ENCODE measurements at regions not wholly inside any gene's neighbourhood (a gene's known extent, or its start where the extent isn't known, plus 50 kb on each side); places are given as distances from the start of the nearest gene placed in this dataset.

- Histone ChIP-seq H3K9ac (ENCODE audit: low read depth in 1 of 3, low read length in 3 of 3) (no peak overlapping the region), H3K9me3 (ENCODE audit: control insufficient read depth in 3 of 3, low read length in 3 of 3) (no peaks in the 10 kb centered on the region), H3K36me3 (ENCODE audit: control insufficient read depth in 3 of 3, insufficient read depth in 3 of 3, low read length in 3 of 3) (peaks cover 14 to 17% (median 15%) of the 10 kb centered on the region in 3 donors), H3K27me3 (ENCODE audit: control insufficient read depth in 3 of 3, insufficient read depth in 3 of 3, low read length in 3 of 3) (no peaks in the 10 kb centered on the region), H3K4me1 (ENCODE audit: control insufficient read depth in 3 of 3, insufficient read depth in 3 of 3, low read length in 3 of 3) (peaks cover 0 to 3% (median 0%) of the 10 kb centered on the region in 3 donors), H3K27ac (ENCODE audit: low read depth, low read length) (no peak overlapping the region), H3K4me3 (ENCODE audit: low read length in 3 of 3) (no peak overlapping the region)
Measured at GRCh38 chr16:27703545-27703944, 153.6 kb downstream of the KATNIP start.

GRCh38 chr16:27704252-27704651 is 154.3 kb downstream of the KATNIP start:
- Histone ChIP-seq H3K27ac (ENCODE audit: low read depth, low read length) (no peak overlapping the region), H3K4me3 (ENCODE audit: low read length in 3 of 3) (no peak overlapping the region), H3K4me1 (ENCODE audit: control insufficient read depth in 3 of 3, insufficient read depth in 3 of 3, low read length in 3 of 3) (peaks cover 0 to 3% (median 0%) of the 10 kb centered on the region in 3 donors), H3K36me3 (ENCODE audit: control insufficient read depth in 3 of 3, insufficient read depth in 3 of 3, low read length in 3 of 3) (peaks cover 7 to 15% (median 12%) of the 10 kb centered on the region in 3 donors), H3K9me3 (ENCODE audit: control insufficient read depth in 3 of 3, low read length in 3 of 3) (no peaks in the 10 kb centered on the region), H3K9ac (ENCODE audit: low read depth in 1 of 3, low read length in 3 of 3) (no peak overlapping the region), H3K27me3 (ENCODE audit: control insufficient read depth in 3 of 3, insufficient read depth in 3 of 3, low read length in 3 of 3) (no peaks in the 10 kb centered on the region)

- H3K36me3 ChIP-seq (ENCODE audit: control insufficient read depth in 3 of 3, insufficient read depth in 3 of 3, low read length in 3 of 3), result peaks cover 3 to 10% (median 3%) of the 10 kb centered on the region in 3 donors
- H3K9me3 ChIP-seq (ENCODE audit: control insufficient read depth in 3 of 3, low read length in 3 of 3), result no peaks in the 10 kb centered on the region
- H3K4me1 ChIP-seq (ENCODE audit: control insufficient read depth in 3 of 3, insufficient read depth in 3 of 3, low read length in 3 of 3), result no peaks in the 10 kb centered on the region
- no peak overlapping the region for H3K9ac ChIP-seq (ENCODE audit: low read depth in 1 of 3, low read length in 3 of 3)
- no peak overlapping the region for H3K4me3 ChIP-seq (ENCODE audit: low read length in 3 of 3)
- no peak overlapping the region for H3K27ac ChIP-seq (ENCODE audit: low read depth, low read length)
- no peaks in the 10 kb centered on the region for H3K27me3 ChIP-seq (ENCODE audit: control insufficient read depth in 3 of 3, insufficient read depth in 3 of 3, low read length in 3 of 3)
Measured at GRCh38 chr16:27706156-27706865, 156.4 kb downstream of the KATNIP start.

- Histone ChIP-seq H3K36me3 (ENCODE audit: control insufficient read depth in 3 of 3, insufficient read depth in 3 of 3, low read length in 3 of 3) (peaks cover 0 to 10% (median 3%) of the 10 kb centered on the region in 3 donors), H3K27me3 (ENCODE audit: control insufficient read depth in 3 of 3, insufficient read depth in 3 of 3, low read length in 3 of 3) (no peaks in the 10 kb centered on the region)
Measured at GRCh38 chr16:27706866-27707685, 157.1 kb downstream of the KATNIP start.

GRCh38 chr16:27708651-27709050 is 158.7 kb downstream of the KATNIP start:
- Histone ChIP-seq H3K4me3 (ENCODE audit: low read length in 3 of 3) (no peak overlapping the region), H3K9me3 (ENCODE audit: control insufficient read depth in 3 of 3, low read length in 3 of 3) (no peaks in the 10 kb centered on the region), H3K27me3 (ENCODE audit: control insufficient read depth in 3 of 3, insufficient read depth in 3 of 3, low read length in 3 of 3) (no peaks in the 10 kb centered on the region), H3K9ac (ENCODE audit: low read depth in 1 of 3, low read length in 3 of 3) (no peak overlapping the region), H3K27ac (ENCODE audit: low read depth, low read length) (no peak overlapping the region), H3K36me3 (ENCODE audit: control insufficient read depth in 3 of 3, insufficient read depth in 3 of 3, low read length in 3 of 3) (peaks cover 0 to 7% (median 3%) of the 10 kb centered on the region in 3 donors), H3K4me1 (ENCODE audit: control insufficient read depth in 3 of 3, insufficient read depth in 3 of 3, low read length in 3 of 3) (no peaks in the 10 kb centered on the region)

More at GRCh38 chr16:27706866-27707685, 157.1 kb downstream of the KATNIP start:
- no peak overlapping the region for H3K9ac ChIP-seq (ENCODE audit: low read depth in 1 of 3, low read length in 3 of 3)
- H3K27ac ChIP-seq (ENCODE audit: low read depth, low read length), result no peak overlapping the region
- no peaks in the 10 kb centered on the region for H3K4me1 ChIP-seq (ENCODE audit: control insufficient read depth in 3 of 3, insufficient read depth in 3 of 3, low read length in 3 of 3)
- no peaks in the 10 kb centered on the region for H3K9me3 ChIP-seq (ENCODE audit: control insufficient read depth in 3 of 3, low read length in 3 of 3)
- H3K4me3 ChIP-seq (ENCODE audit: low read length in 3 of 3), result no peak overlapping the region

- H3K9ac ChIP-seq (ENCODE audit: low read depth in 1 of 3, low read length in 3 of 3), result no peak overlapping the region
- H3K27ac ChIP-seq (ENCODE audit: low read depth, low read length), result no peak overlapping the region
- no peaks in the 10 kb centered on the region for H3K4me1 ChIP-seq (ENCODE audit: control insufficient read depth in 3 of 3, insufficient read depth in 3 of 3, low read length in 3 of 3)
- H3K27me3 ChIP-seq (ENCODE audit: control insufficient read depth in 3 of 3, insufficient read depth in 3 of 3, low read length in 3 of 3), result no peaks in the 10 kb centered on the region
- peaks cover 0 to 4% (median 0%) of the 10 kb centered on the region in 3 donors for H3K36me3 ChIP-seq (ENCODE audit: control insufficient read depth in 3 of 3, insufficient read depth in 3 of 3, low read length in 3 of 3)
- H3K9me3 ChIP-seq (ENCODE audit: control insufficient read depth in 3 of 3, low read length in 3 of 3), result no peaks in the 10 kb centered on the region
- H3K4me3 ChIP-seq (ENCODE audit: low read length in 3 of 3), result no peak overlapping the region
Measured at GRCh38 chr16:27712251-27712711, 162.3 kb downstream of the KATNIP start.

GRCh38 chr16:27717726-27718125 is 167.8 kb downstream of the KATNIP start:
- Histone ChIP-seq H3K4me1 (ENCODE audit: control insufficient read depth in 3 of 3, insufficient read depth in 3 of 3, low read length in 3 of 3) (peaks cover 0 to 10% (median 4%) of the 10 kb centered on the region in 3 donors), H3K27ac (ENCODE audit: low read depth, low read length) (no peak overlapping the region), H3K9ac (ENCODE audit: low read depth in 1 of 3, low read length in 3 of 3) (no peak overlapping the region), H3K27me3 (ENCODE audit: control insufficient read depth in 3 of 3, insufficient read depth in 3 of 3, low read length in 3 of 3) (no peaks in the 10 kb centered on the region), H3K36me3 (ENCODE audit: control insufficient read depth in 3 of 3, insufficient read depth in 3 of 3, low read length in 3 of 3) (no peaks in the 10 kb centered on the region), H3K4me3 (ENCODE audit: low read length in 3 of 3) (no peak overlapping the region), H3K9me3 (ENCODE audit: control insufficient read depth in 3 of 3, low read length in 3 of 3) (no peaks in the 10 kb centered on the region)

GRCh38 chr16:27718201-27719105 is 168.5 kb downstream of the KATNIP start:
- no peak overlapping the region for H3K9ac ChIP-seq (ENCODE audit: low read depth in 1 of 3, low read length in 3 of 3)
- H3K4me3 ChIP-seq (ENCODE audit: low read length in 3 of 3), result no peak overlapping the region
- H3K27me3 ChIP-seq (ENCODE audit: control insufficient read depth in 3 of 3, insufficient read depth in 3 of 3, low read length in 3 of 3), result no peaks in the 10 kb centered on the region
- H3K36me3 ChIP-seq (ENCODE audit: control insufficient read depth in 3 of 3, insufficient read depth in 3 of 3, low read length in 3 of 3), result peaks cover 0 to 3% (median 0%) of the 10 kb centered on the region in 3 donors
- H3K9me3 ChIP-seq (ENCODE audit: control insufficient read depth in 3 of 3, low read length in 3 of 3), result no peaks in the 10 kb centered on the region
- H3K4me1 ChIP-seq (ENCODE audit: control insufficient read depth in 3 of 3, insufficient read depth in 3 of 3, low read length in 3 of 3), result peaks cover 0 to 10% (median 4%) of the 10 kb centered on the region in 3 donors
- H3K27ac ChIP-seq (ENCODE audit: low read depth, low read length), result no peak overlapping the region

GRCh38 chr16:27719106-27719445 is 169.1 kb downstream of the KATNIP start:
- no peak overlapping the region for H3K9ac ChIP-seq (ENCODE audit: low read depth in 1 of 3, low read length in 3 of 3)
- H3K27me3 ChIP-seq (ENCODE audit: control insufficient read depth in 3 of 3, insufficient read depth in 3 of 3, low read length in 3 of 3), result no peaks in the 10 kb centered on the region
- H3K36me3 ChIP-seq (ENCODE audit: control insufficient read depth in 3 of 3, insufficient read depth in 3 of 3, low read length in 3 of 3), result peaks cover 0 to 3% (median 0%) of the 10 kb centered on the region in 3 donors
- no peaks in the 10 kb centered on the region for H3K9me3 ChIP-seq (ENCODE audit: control insufficient read depth in 3 of 3, low read length in 3 of 3)
- no peak overlapping the region for H3K27ac ChIP-seq (ENCODE audit: low read depth, low read length)
- no peak overlapping the region for H3K4me3 ChIP-seq (ENCODE audit: low read length in 3 of 3)
- peaks cover 3 to 12% (median 5%) of the 10 kb centered on the region in 3 donors for H3K4me1 ChIP-seq (ENCODE audit: control insufficient read depth in 3 of 3, insufficient read depth in 3 of 3, low read length in 3 of 3)

All from skeletal muscle tissue (tissue), 3 donors.